Lower leg skin (tissue), 4 donors: ENCODE measurements at regions not wholly inside any gene's neighbourhood (a gene's known extent, or its start where the extent isn't known, plus 50 kb on each side); places are given as distances from the start of the nearest gene placed in this dataset.

ENCODE experiments used
- DNase-seq, 2 donors: peaks; one replicate each; pipeline ENCODE4 v3.0.0-alpha.2; 2019; ENCODE audit warnings: low spot score in 2 of 2
- H3K4me3 ChIP-seq: fragments of 200-600 bp; sonication (generic); 2 replicates; pipeline ENCODE4 v1.5.1; 2017; ENCODE audit warnings: mild to moderate bottlenecking, low read depth; ENCODE audit not compliant: poor library complexity, severe bottlenecking
- CTCF ChIP-seq, 3 donors: fragments of 450-650 bp; IDR thresholded peaks; one replicate each; pipeline ENCODE4 v1.5.1; 2016; ENCODE audit warnings: antibody characterized with exemption in 3 of 3, mild to moderate bottlenecking in 3 of 3, moderate library complexity in 2 of 3
- POLR2A ChIP-seq, 2 donors: fragments of 450-650 bp; IDR thresholded peaks; one replicate each; pipeline ENCODE4 v1.6.1; 2016 to 2017; ENCODE audit warnings: antibody characterized with exemption in 2 of 2, mild to moderate bottlenecking in 1 of 2, moderate library complexity in 1 of 2
- WGBS, 2 donors: methylation state at CpG; one replicate each; pipeline ENCODE4 v1.1.5; 2018; 5-methylcytosine and 5-hydroxymethylcytosine counted together
- intact Hi-C: fragments of 100-400 bp; cut with DNase I; formaldehyde crosslinking; loops from one replicate; pipeline ENCODE4 v1.15.0; 2023; ENCODE audit warnings: low total_unique reads

GRCh38 chr4:71677568-71677967 is 106.3 kb downstream of the GC start:
- intact Hi-C loops: no loop called here
- TF ChIP-seq POLR2A (IDR thresholded peaks at IDR 0.05) (no peak), CTCF (IDR thresholded peaks at IDR 0.05) (no peak)
- 79 to 91% methylated on average over 5 of the region's 5 CpGs for WGBS, 2 donors
- no peak for DNase-seq
- H3K4me3 ChIP-seq: no peak overlapping the region

- no peak overlapping the region for H3K4me3 ChIP-seq
- 90 to 91% methylated on average over 1 of the region's 1 CpG for WGBS, 2 donors
- no peak for DNase-seq
- TF ChIP-seq POLR2A (IDR thresholded peaks at IDR 0.05): no peak
- TF ChIP-seq CTCF (IDR thresholded peaks at IDR 0.05): no peak
- intact Hi-C loops: no loop called here
Measured at GRCh38 chr4:71669291-71669690, 114.6 kb downstream of the GC start.

- intact Hi-C loops: no loop called here
- no peak overlapping the region for H3K4me3 ChIP-seq
- WGBS, 2 donors: 76 to 81% methylated on average over 4 of the region's 4 CpGs
- no peak for DNase-seq
- TF ChIP-seq CTCF (IDR thresholded peaks at IDR 0.05) (no peak), POLR2A (IDR thresholded peaks at IDR 0.05) (no peak)
Measured at GRCh38 chr4:71665358-71665757, 118.5 kb downstream of the GC start.

DNA sequence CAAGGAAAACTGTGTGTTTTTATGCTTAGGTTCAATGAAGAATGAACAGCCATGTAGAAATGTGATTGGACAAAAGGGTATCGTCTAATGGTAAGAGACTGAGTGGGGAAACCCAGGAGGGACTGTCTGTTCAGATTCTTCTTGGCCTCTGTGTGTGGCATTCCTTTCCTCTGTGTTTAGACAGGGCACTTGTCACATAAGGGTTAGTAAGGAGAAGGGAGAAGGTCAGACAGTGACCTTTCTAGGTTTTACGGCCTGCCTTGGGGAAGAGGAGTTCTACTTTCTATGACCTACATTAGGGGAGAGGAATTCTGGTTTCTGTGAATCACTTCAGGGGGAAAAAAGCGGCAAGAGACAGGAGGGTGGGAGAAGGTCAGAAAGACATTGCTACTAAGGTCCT is 119.5 kb downstream of the GC start:
- intact Hi-C loops: no loop called here

GRCh38 chr4:71663780-71664179 is 120.1 kb downstream of the GC start:
- no peak for DNase-seq
- no peak overlapping the region for H3K4me3 ChIP-seq
- TF ChIP-seq CTCF (IDR thresholded peaks at IDR 0.05): no peak
- TF ChIP-seq POLR2A (IDR thresholded peaks at IDR 0.05): no peak
- intact Hi-C loops: no loop called here
- WGBS, 2 donors: 44 to 59% methylated on average over 2 of the region's 2 CpGs

More for the DNA sequence above, 119.5 kb downstream of the GC start:
- TF ChIP-seq CTCF (IDR thresholded peaks at IDR 0.05): no peak
- no peak for TF ChIP-seq POLR2A (IDR thresholded peaks at IDR 0.05)
- 70 to 81% methylated on average over 3 of the region's 3 CpGs for WGBS, 2 donors
- H3K4me3 ChIP-seq: no peak overlapping the region
- no peak for DNase-seq

DNA sequence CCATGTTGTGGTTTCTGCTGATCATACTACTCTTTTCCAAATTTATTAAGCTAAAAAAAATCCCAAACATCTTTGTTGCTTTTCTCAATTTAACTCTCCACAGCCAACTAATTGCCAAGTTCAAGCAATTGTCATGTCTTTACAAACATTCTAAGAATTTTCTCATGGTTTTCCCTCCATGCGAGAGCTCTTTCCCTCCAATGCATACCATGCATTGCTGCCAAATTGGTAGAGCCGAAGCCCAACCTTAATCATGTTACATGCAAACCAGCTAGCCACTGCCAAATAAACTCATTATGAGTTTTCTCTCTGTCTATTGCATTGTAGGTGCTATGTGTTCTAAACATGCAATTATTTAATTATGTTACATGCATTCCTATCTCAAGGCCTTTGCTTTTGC is 123.9 kb downstream of the GC start:
- intact Hi-C loops: no loop called here
- no peak for TF ChIP-seq POLR2A (IDR thresholded peaks at IDR 0.05)
- no peak for TF ChIP-seq CTCF (IDR thresholded peaks at IDR 0.05)
- H3K4me3 ChIP-seq: no peak overlapping the region
- no peak for DNase-seq
- WGBS, 2 donors: 65 to 67% methylated on average over 2 of the region's 2 CpGs
